Epithelial cell of esophagus (primary cell): ENCODE measurements at regions not wholly inside any gene's neighbourhood (a gene's known extent, or its start where the extent isn't known, plus 50 kb on each side); places are given as distances from the start of the nearest gene placed in this dataset.
"Not testable (repeated sequence)": the region's sequence is repeated elsewhere in the genome, so short reads cannot be mapped to it uniquely, and the experiment has no call there.

Experiments used
- DNase-seq: peaks from one replicate; pipeline ENCODE4 v3.0.0; 2010; ENCODE audit warnings: low read depth
- H3K4me3 ChIP-seq: 2 replicates; pipeline ENCODE4 v1.5.1; 2011; ENCODE audit warnings: mild to moderate bottlenecking, low read length, control low read depth
- TF ChIP-seq, protein P1 (sequence below): IDR thresholded peaks from 2 replicates; pipeline ENCODE4 v1.5.1; 2011; ENCODE audit warnings: low read depth, mild to moderate bottlenecking, low read length, control low read depth, inconsistent platforms; ENCODE audit not compliant: insufficient read depth; ENCODE audit errors: missing control alignments

DNA sequence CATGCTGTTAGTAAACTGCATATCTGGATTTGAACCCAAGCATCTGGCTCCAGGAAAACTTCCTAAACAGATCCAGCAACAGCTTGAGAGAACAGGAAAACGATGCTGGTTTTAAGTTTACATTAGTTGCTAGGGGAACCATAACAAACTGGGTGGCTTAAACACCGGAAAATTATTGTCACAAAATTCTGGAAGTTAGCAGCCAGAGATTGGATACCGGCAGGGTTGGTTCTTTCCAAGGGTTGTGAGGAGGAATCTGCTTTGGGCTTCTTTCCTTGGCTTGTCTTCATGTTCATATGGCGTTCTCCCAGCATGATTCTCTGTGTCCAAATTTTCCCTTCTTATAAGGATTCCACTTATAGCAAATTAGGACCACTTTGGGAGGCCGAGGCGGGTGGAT, 276.9 kb upstream of the TOM1L1 start:
- TF ChIP-seq, protein P1, sequence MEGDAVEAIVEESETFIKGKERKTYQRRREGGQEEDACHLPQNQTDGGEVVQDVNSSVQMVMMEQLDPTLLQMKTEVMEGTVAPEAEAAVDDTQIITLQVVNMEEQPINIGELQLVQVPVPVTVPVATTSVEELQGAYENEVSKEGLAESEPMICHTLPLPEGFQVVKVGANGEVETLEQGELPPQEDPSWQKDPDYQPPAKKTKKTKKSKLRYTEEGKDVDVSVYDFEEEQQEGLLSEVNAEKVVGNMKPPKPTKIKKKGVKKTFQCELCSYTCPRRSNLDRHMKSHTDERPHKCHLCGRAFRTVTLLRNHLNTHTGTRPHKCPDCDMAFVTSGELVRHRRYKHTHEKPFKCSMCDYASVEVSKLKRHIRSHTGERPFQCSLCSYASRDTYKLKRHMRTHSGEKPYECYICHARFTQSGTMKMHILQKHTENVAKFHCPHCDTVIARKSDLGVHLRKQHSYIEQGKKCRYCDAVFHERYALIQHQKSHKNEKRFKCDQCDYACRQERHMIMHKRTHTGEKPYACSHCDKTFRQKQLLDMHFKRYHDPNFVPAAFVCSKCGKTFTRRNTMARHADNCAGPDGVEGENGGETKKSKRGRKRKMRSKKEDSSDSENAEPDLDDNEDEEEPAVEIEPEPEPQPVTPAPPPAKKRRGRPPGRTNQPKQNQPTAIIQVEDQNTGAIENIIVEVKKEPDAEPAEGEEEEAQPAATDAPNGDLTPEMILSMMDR, result no peak
- no peak for DNase-seq
- no peak overlapping the region for H3K4me3 ChIP-seq

DNA sequence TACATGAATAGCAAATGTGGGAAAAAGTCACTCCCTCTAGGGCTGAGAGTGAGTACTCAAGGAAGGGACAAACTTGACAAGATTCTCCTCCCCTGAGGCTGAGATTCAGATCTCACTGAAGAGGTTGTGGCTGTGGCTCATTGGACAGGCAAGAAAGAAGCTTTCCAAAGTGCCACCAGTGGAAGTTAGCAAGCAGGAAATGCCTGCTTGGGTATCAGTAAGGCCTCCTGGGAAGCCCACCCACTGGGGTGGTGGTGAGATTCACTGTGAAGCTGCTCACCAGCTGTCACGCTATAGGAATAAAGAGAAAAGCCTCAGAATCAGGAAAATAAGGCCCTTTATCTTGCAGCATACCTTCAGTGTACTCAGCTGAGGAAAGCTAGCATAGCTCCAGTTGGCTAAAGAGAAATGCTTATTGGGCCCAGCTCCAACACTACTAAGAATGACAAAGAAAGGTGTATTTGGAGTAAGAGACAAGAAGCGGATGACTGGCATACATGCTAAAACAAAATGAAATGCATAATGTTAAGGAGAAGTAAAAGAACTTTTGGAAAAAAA, 274.4 kb upstream of the TOM1L1 start:
- no peak overlapping the region for H3K4me3 ChIP-seq
- TF ChIP-seq, protein P1, result no peak
- no peak for DNase-seq

DNA sequence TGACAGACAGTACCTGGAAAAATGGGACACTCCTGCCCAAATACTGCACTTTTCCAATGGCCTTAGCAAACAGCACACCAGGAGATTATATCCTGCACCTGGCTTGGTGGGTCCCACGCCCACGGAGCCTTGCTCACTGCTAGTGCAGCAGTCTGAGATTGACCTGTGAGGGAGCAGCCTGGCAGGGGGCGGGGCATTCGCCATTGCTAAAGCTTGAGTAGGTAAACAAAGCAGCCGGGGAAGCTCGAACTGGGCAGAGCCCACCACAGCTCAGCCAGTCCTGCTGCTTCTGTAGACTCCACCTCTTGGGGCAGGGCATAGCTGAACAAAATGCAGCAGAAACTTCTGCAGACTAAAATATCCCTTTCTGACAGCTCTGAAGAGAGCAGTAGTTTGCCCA, 261.2 kb upstream of the TOM1L1 start:
- H3K4me3 ChIP-seq, DNase-seq: not testable (repeated sequence)

DNA sequence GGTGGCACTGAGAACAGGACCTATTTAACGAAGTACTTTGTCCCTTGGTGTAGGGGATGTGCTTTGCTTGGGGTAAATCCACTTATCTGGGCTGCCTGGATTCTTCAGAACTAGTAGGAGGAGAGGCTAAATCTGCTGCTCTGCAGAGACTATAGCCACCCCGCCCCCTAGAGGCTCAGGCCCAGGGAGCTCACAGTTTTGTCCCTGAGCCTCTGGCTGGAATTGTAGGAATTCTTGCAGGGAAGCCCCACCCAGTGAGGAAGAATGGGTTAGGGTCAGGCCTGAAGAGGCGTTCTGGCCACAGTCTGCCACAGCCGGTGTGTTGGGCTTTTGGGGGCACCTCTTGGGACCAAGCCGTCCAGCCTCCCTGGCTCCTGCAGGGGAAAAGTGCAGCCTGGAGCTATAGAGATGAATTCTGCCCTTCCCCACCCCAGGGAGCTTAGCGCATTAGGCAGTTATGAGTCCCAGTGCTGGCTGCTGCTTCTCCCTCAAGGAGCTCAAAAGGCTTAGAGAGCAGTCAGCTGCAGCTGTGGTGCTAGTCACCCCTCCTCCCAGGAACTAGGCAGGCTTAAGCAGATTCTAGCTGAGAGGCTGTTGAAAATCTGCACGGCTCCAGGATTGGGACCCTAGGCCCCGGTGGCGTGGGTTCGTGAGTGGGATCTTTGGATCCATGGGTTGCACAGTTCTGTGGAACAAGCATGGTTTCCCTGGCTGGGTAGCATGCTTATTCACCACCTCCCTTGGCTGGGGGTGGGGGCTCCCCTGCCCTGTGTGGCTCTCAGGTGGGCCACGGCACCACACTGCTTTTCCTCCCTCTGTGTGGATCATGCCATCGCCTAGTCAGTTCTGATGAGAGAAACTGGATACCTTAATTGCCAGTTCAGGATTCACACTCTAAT, 237.4 kb upstream of the TOM1L1 start:
- DNase-seq, result no peak
- TF ChIP-seq, protein P1, result no peak

DNA sequence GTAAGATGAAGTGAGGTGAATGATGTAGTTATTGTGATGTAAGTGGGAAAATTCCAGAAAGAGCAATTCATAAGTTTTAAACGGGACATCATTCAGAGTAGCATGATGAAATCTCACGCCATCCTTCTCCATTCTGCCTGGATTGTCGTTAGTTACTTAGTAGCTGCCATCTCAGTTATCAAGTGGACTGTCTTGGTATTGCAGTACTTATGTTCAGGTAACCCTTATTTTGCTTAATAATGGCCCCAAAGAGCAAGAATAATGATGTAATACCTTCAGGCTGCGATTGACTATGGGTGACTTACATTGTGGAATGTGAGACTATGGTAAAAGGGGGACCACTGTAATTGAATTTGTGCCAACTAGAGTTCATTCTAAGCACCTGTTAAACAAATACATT, 234.1 kb upstream of the TOM1L1 start:
- TF ChIP-seq, protein P1, result no peak
- H3K4me3 ChIP-seq, result no peak overlapping the region
- DNase-seq, result no peak

More for the DNA sequence above, 237.4 kb upstream of the TOM1L1 start:
- H3K4me3 ChIP-seq, result no peak overlapping the region

DNA sequence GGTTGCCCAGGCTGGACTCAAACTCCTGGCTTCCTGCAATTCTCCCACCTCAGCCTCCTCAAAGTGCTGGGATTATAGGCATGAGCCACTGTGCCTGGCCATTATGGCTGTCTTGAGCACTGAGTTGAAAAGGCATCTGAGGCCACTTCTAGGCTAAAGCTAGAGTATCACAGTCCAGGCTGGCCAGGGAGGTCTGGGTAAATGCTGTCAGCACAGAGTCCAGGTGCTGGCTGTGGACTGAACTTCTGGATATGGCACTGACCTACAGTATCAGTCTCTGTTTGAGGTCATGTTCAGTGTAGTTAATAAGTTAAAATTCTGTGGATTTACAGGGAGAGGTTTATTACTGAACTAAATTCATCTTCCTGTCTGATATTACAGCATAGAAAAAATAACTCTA, 222.5 kb upstream of the TOM1L1 start:
- H3K4me3 ChIP-seq, result no peak overlapping the region
- TF ChIP-seq, protein P1, result no peak
- DNase-seq, result no peak

DNA sequence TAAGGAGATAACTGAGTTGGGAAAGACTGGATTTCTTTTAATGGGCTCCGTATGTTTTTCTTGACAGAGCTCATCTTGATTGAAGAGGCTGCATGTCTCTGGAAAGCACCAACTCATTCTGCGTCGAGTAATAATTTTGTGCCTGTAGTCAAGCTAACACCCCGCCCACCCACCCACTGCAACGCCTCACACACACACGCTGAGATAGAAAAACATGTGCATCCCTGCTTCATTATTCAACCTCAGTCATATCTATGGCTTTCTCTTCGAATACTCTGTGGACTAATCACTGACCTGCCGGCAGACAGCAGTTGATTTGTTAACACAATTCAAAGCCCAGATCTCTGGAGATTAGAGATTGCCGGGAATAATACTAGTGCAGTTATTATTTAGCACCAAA, 220.2 kb upstream of the TOM1L1 start:
- TF ChIP-seq, protein P1, result no peak
- no peak for DNase-seq
- no peak overlapping the region for H3K4me3 ChIP-seq
